GM12878 (cell line): ENCODE measurements at regions not wholly inside any gene's neighbourhood (a gene's known extent, or its start where the extent isn't known, plus 50 kb on each side); places are given as distances from the start of the nearest gene placed in this dataset.

Source experiments
- ATAC-seq: fragments of 200-7000 bp; cut with Tn5 transposase; 3 replicates; pipeline ENCODE4 v1.9.1; 2020; ENCODE audit warnings: mild to moderate bottlenecking, moderate library complexity
- BruUV-seq: library from RNA; stranded (reverse); fragments of 400-500 nt; replicated peaks from 2 replicates; lab custom pipeline; 2021; lab: Mats Ljungman, UMichigan
- CTCF ChIA-PET: fragments of 300-600 bp; sonication (Branson Sonifier 250); formaldehyde crosslinking; extraction: SDS; loops from one replicate; lab custom pipeline; 2021; ENCODE audit warnings: inconsistent platforms; lab: Yijun Ruan, JAX
- POLR2A ChIA-PET: fragments of 350-600 bp; formaldehyde crosslinking; extraction: SDS; loops from one replicate; lab custom pipeline; 2021; ENCODE audit warnings: inconsistent platforms; lab: Charles Lee
- RAD21 ChIA-PET: fragments of 300-600 bp; sonication (Branson Sonifier 250); formaldehyde crosslinking; loops from one replicate; lab custom pipeline; 2023; ENCODE audit warnings: antibody characterized with exemption; ENCODE audit not compliant: unreplicated experiment; lab: Charles Lee
- SMC1A ChIA-PET: fragments of 300-600 bp; sonication (Branson Sonifier 250); formaldehyde crosslinking; loops from one replicate; lab custom pipeline; 2023; ENCODE audit not compliant: unreplicated experiment, uncharacterized antibody; lab: Charles Lee
- DNase-seq: peaks from one replicate; pipeline ENCODE4 v3.0.0-alpha.2; 2011; ENCODE audit warnings: low read depth, low spot score
- FAIRE-seq: peaks from 3 replicates; lab custom pipeline; 2011; peaks lifted over from hg19 to GRCh38; lab: Jason Lieb, UNC
- H2AFZ ChIP-seq: 2 replicates; pipeline ENCODE4 v1.6.0; 2011; ENCODE audit warnings: low read depth, low read length, control low read depth; ENCODE audit not compliant: control insufficient read depth
- H3K27ac ChIP-seq: 2 replicates; pipeline ENCODE4 v1.5.1; 2011; ENCODE audit warnings: control low read depth; ENCODE audit not compliant: control insufficient read depth, insufficient read depth
- H3K27me3 ChIP-seq, 2 experiments: replicated peaks in 1 of 2; 2 replicates each; pipeline versions ENCODE4 v1.6.0 to v1.6.1; 2011; ENCODE audit warnings: low read length in 1 of 2; ENCODE audit not compliant: control insufficient read depth in 2 of 2, insufficient read depth in 2 of 2
- H3K36me3 ChIP-seq, 2 experiments: 2 replicates each; pipeline ENCODE4 v1.5.1; 2011; ENCODE audit warnings: low read length in 1 of 2; ENCODE audit not compliant: control insufficient read depth in 2 of 2, insufficient read depth in 2 of 2
- H3K4me1 ChIP-seq: 2 replicates; pipeline ENCODE4 v1.6.1; 2011; ENCODE audit warnings: mild to moderate bottlenecking, low read length, moderate library complexity, mixed read lengths; ENCODE audit not compliant: control insufficient read depth, insufficient read depth
- H3K4me2 ChIP-seq: 2 replicates; pipeline ENCODE4 v1.6.0; 2011; ENCODE audit warnings: control low read depth; ENCODE audit not compliant: control insufficient read depth, insufficient read depth
- H3K4me3 ChIP-seq: fragments of 200-600 bp; sonication (generic); 2 replicates; pipeline ENCODE4 v1.5.1; 2016
- H3K79me2 ChIP-seq: 2 replicates; pipeline ENCODE4 v1.6.0; 2011; ENCODE audit warnings: low read length; ENCODE audit not compliant: control insufficient read depth, insufficient read depth
- H3K9ac ChIP-seq: 2 replicates; pipeline ENCODE4 v1.8.0; 2011; ENCODE audit warnings: low read length, control low read depth, mixed read lengths; ENCODE audit not compliant: control insufficient read depth, insufficient read depth
- H3K9me3 ChIP-seq: replicated peaks from 3 replicates; pipeline ENCODE4 v1.5.1; 2011; ENCODE audit warnings: mild to moderate bottlenecking, low read length; ENCODE audit not compliant: control insufficient read depth, insufficient read depth
- H4K20me1 ChIP-seq: 2 replicates; pipeline ENCODE4 v1.6.0; 2011; ENCODE audit not compliant: control insufficient read depth, insufficient read depth
- ESRRA ChIP-seq: IDR thresholded peaks from 2 replicates; pipeline ENCODE4 v1.6.1; 2012; ENCODE audit warnings: mild to moderate bottlenecking, low read length, improper control_type of control experiment
- MEF2B ChIP-seq: fragments of 450-650 bp; IDR thresholded peaks from 2 replicates; pipeline ENCODE4 v1.6.1; 2018; ENCODE audit warnings: mild to moderate bottlenecking, moderate library complexity; ENCODE audit not compliant: partially characterized antibody, poor library complexity, severe bottlenecking
- MLLT1 ChIP-seq: fragments of 450-650 bp; IDR thresholded peaks from 2 replicates; pipeline ENCODE4 v1.6.1; 2016; ENCODE audit warnings: mild to moderate bottlenecking
- MTA2 ChIP-seq: fragments of 450-650 bp; IDR thresholded peaks from 2 replicates; pipeline ENCODE4 v1.6.1; 2016; ENCODE audit warnings: low read depth, mild to moderate bottlenecking, moderate library complexity
- MYB ChIP-seq: fragments of 150-350 bp; IDR thresholded peaks from 2 replicates; pipeline ENCODE4 v1.6.1; 2014; ENCODE audit warnings: mild to moderate bottlenecking, low read depth, low read length, borderline replicate concordance
- NFXL1 ChIP-seq: fragments of 450-650 bp; IDR thresholded peaks from 2 replicates; pipeline ENCODE4 v1.6.1; 2017; ENCODE audit warnings: antibody characterized with exemption, mild to moderate bottlenecking, borderline replicate concordance
- PAX8 ChIP-seq: fragments of 450-650 bp; IDR thresholded peaks from 2 replicates; pipeline ENCODE4 v1.6.1; 2017; ENCODE audit warnings: mild to moderate bottlenecking, moderate library complexity
- SPI1 ChIP-seq: IDR thresholded peaks from 2 replicates; pipeline ENCODE4 v1.6.1; 2011; ENCODE audit warnings: low read depth, mild to moderate bottlenecking, low read length, moderate library complexity, borderline replicate concordance; ENCODE audit not compliant: insufficient read depth
- STAT3 ChIP-seq: IDR thresholded peaks from 2 replicates; pipeline ENCODE4 v1.6.1; 2011; ENCODE audit warnings: low read depth, low read length, improper control_type of control experiment
- YBX1 ChIP-seq: fragments of 450-650 bp; IDR thresholded peaks from 2 replicates; pipeline ENCODE4 v1.6.1; 2016; ENCODE audit warnings: antibody characterized with exemption
- WGBS: methylation state at CpG from one replicate; pipeline ENCODE4 v1.1.6; 2016; ENCODE audit warnings: low lambda C conversion rate; ENCODE audit not compliant: insufficient replicate concordance, insufficient coverage; ENCODE audit errors: missing lambda C conversion rate; 5-methylcytosine and 5-hydroxymethylcytosine counted together
- in situ Hi-C: fragments of 300-500 bp; cut with MboI; formaldehyde crosslinking; loops from 9 replicates; pipeline ENCODE4 v1.14.3; 2018; ENCODE audit warnings: mixed read lengths
- intact Hi-C: fragments of 100-400 bp; cut with micrococcal nuclease; formaldehyde crosslinking; loops from one replicate; pipeline ENCODE4 v1.14.2; 2022; ENCODE audit not compliant: unreplicated experiment

- DNase-seq (no peak), ATAC-seq (no peak), FAIRE-seq (no peak)
- Histone ChIP-seq H2AFZ (no peak overlapping the region), H3K4me1 (no peaks in the 10 kb centered on the region), H3K9ac (no peak overlapping the region), H3K36me3 (no peaks in the 10 kb centered on the region), H3K4me3 (no peak overlapping the region), H3K4me2 (no peak overlapping the region), H3K27ac (no peak overlapping the region)
- RAD21 ChIA-PET = no interaction called here
- POLR2A ChIA-PET = no interaction called here
- intact Hi-C loops = no loop called here
- CTCF ChIA-PET = no interaction called here
- WGBS = 0% methylated on average over 1 of the region's 1 CpG
- in situ Hi-C loops = no loop called here
- SMC1A ChIA-PET = no interaction called here
- TF ChIP-seq MTA2 (no peak), MEF2B (no peak), PAX8 (no peak), ESRRA (no peak), STAT3 (no peak), SPI1 (no peak), NFXL1 (no peak), MLLT1 (no peak), MYB (no peak), YBX1 (no peak)
- TF ChIP-seq, all 136 proteins: peak for 0
- Histone ChIP-seq H4K20me1 (no peaks in the 10 kb centered on the region), H3K27me3 (no peaks in the 10 kb centered on the region), H3K79me2 (no peaks in the 10 kb centered on the region), H3K9me3 (no peaks in the 10 kb centered on the region; the same call in 2 of the 3 replicates)
- no TSS peak for BruUV-seq
Measured at GRCh38 chr4:1475277-1476139, 69.3 kb upstream of the NKX1-1 start.
